ENCODE measurements at regions not wholly inside any gene's neighbourhood (a gene's known extent, or its start where the extent isn't known, plus 50 kb on each side); places are given as distances from the start of the nearest gene placed in this dataset.
"Not testable (repeated sequence)": the region's sequence is repeated elsewhere in the genome, so short reads cannot be mapped to it uniquely, and the experiment has no call there.

- DNase-seq: no peak
Measured at GRCh38 chr6:133055441-133055966, 185.7 kb upstream of the EYA4 start.

- DNase-seq: no peak
Measured at GRCh38 chr6:133057352-133057751, 183.8 kb upstream of the EYA4 start.

GRCh38 chr6:133062077-133062476 is 179.1 kb upstream of the EYA4 start:
- no peak for DNase-seq

- no peak for DNase-seq
Measured at GRCh38 chr6:133062696-133063306, 178.4 kb upstream of the EYA4 start.

GRCh38 chr6:133067960-133068359 is 173.2 kb upstream of the EYA4 start:
- no peak for DNase-seq

GRCh38 chr6:133070410-133071043 is 170.6 kb upstream of the EYA4 start:
- no peak for DNase-seq

GRCh38 chr6:133079901-133080300 is 161.3 kb upstream of the EYA4 start:
- no peak for DNase-seq

GRCh38 chr6:133083248-133083967 is 157.7 kb upstream of the EYA4 start:
- no peak for DNase-seq

- no peak for DNase-seq
Measured at GRCh38 chr6:133085471-133085870, 155.7 kb upstream of the EYA4 start.

GRCh38 chr6:133085896-133086295 is 155.3 kb upstream of the EYA4 start:
- DNase-seq: no peak

GRCh38 chr6:133088931-133089695 is 152.0 kb upstream of the EYA4 start:
- DNase-seq: no peak

- no peak for DNase-seq
Measured at GRCh38 chr6:133092199-133092598, 149.0 kb upstream of the EYA4 start.

GRCh38 chr6:133092771-133093170 is 148.4 kb upstream of the EYA4 start:
- no peak for DNase-seq

GRCh38 chr6:133093211-133093610 is 147.9 kb upstream of the EYA4 start:
- not testable (repeated sequence) for DNase-seq

GRCh38 chr6:133093956-133094355 is 147.2 kb upstream of the EYA4 start:
- DNase-seq: no peak

GRCh38 chr6:133097208-133097607 is 143.9 kb upstream of the EYA4 start:
- no peak for DNase-seq

- no peak for DNase-seq
Measured at GRCh38 chr6:133099573-133099972, 141.6 kb upstream of the EYA4 start.

GRCh38 chr6:133100865-133101264 is 140.3 kb upstream of the EYA4 start:
- DNase-seq: no peak

GRCh38 chr6:133101790-133102189 is 139.4 kb upstream of the EYA4 start:
- DNase-seq: no peak

- no peak for DNase-seq
Measured at GRCh38 chr6:133106934-133107333, 134.2 kb upstream of the EYA4 start.

- DNase-seq: no peak
Measured at GRCh38 chr6:133108419-133108818, 132.7 kb upstream of the EYA4 start.

- DNase-seq: no peak
Measured at GRCh38 chr6:133114973-133115372, 126.2 kb upstream of the EYA4 start.

- DNase-seq: no peak
Measured at GRCh38 chr6:133115946-133116345, 125.2 kb upstream of the EYA4 start.

Measured in inflammatory macrophage treated with lipopolysaccharide for 1 hour (primary cell).